Hepatocyte (in vitro differentiated cells): ENCODE measurements at regions not wholly inside any gene's neighbourhood (a gene's known extent, or its start where the extent isn't known, plus 50 kb on each side); places are given as distances from the start of the nearest gene placed in this dataset.
A peak's percentile ranks its signal among the peaks of the same experiment; 100 is the strongest.

Experiments
- DNase-seq: peaks from one replicate; pipeline ENCODE4 v3.0.0-alpha.2; 2016; ENCODE audit warnings: low spot score
- H2AFZ ChIP-seq: fragments of 200-600 bp; sonication (generic); 2 replicates; pipeline ENCODE4 v1.6.0; 2016; ENCODE audit warnings: antibody characterized with exemption, mild to moderate bottlenecking
- H3K27ac ChIP-seq: fragments of 200-600 bp; sonication (generic); 2 replicates; pipeline ENCODE4 v1.5.1; 2016; ENCODE audit warnings: mild to moderate bottlenecking
- H3K27me3 ChIP-seq: fragments of 200-600 bp; sonication (generic); 2 replicates; pipeline ENCODE4 v1.6.1; 2016
- H3K36me3 ChIP-seq: fragments of 200-600 bp; sonication (generic); replicated peaks from 2 replicates; pipeline ENCODE4 v1.5.1; 2016; ENCODE audit warnings: low read depth; ENCODE audit not compliant: insufficient read depth
- H3K4me1 ChIP-seq: fragments of 200-600 bp; sonication (generic); 2 replicates; pipeline ENCODE4 v1.5.1; 2016; ENCODE audit warnings: mild to moderate bottlenecking, moderate library complexity; ENCODE audit not compliant: insufficient read depth
- H3K4me2 ChIP-seq: fragments of 200-600 bp; sonication (generic); 2 replicates; pipeline ENCODE4 v1.6.0; 2016
- H3K4me3 ChIP-seq: fragments of 200-600 bp; sonication (generic); 2 replicates; pipeline ENCODE4 v1.5.1; 2016; ENCODE audit warnings: mild to moderate bottlenecking
- H3K79me2 ChIP-seq: fragments of 200-600 bp; sonication (generic); 2 replicates; pipeline ENCODE4 v1.6.0; 2017; ENCODE audit warnings: mild to moderate bottlenecking
- H3K9me2 ChIP-seq: fragments of 200-600 bp; sonication (generic); replicated peaks from 2 replicates; pipeline ENCODE4 v1.6.0; 2017; ENCODE audit warnings: mild to moderate bottlenecking; ENCODE audit not compliant: insufficient read depth
- H3K9me3 ChIP-seq: fragments of 200-600 bp; sonication (generic); 2 replicates; pipeline ENCODE4 v1.5.1; 2016; ENCODE audit warnings: low read depth, mild to moderate bottlenecking
- H4K20me1 ChIP-seq: fragments of 200-600 bp; sonication (generic); 2 replicates; pipeline ENCODE4 v1.6.0; 2016; ENCODE audit warnings: mild to moderate bottlenecking; ENCODE audit not compliant: insufficient read depth, poor library complexity, severe bottlenecking
- EZH2 ChIP-seq: fragments of 200-600 bp; sonication (generic); IDR thresholded peaks from 2 replicates; pipeline ENCODE4 v1.6.1; 2016; ENCODE audit warnings: antibody characterized with exemption, mild to moderate bottlenecking, borderline replicate concordance
- EZH2phosphoT487 ChIP-seq: fragments of 200-600 bp; sonication (generic); IDR thresholded peaks from one replicate; pipeline ENCODE4 v1.6.1; 2018; ENCODE audit warnings: antibody characterized with exemption, mild to moderate bottlenecking, low read depth, moderate library complexity; ENCODE audit not compliant: unreplicated experiment, severe bottlenecking
- WGBS: methylation state at CpG from one replicate; pipeline ENCODE4 v1.1.6; 2016; ENCODE audit warnings: low lambda C conversion rate; ENCODE audit errors: missing lambda C conversion rate; 5-methylcytosine and 5-hydroxymethylcytosine counted together
- TF ChIP-seq, protein P1 (sequence below): fragments of 200-600 bp; sonication (generic); IDR thresholded peaks from 2 replicates; pipeline ENCODE4 v1.5.1; 2016; ENCODE audit warnings: antibody characterized with exemption, mild to moderate bottlenecking; ENCODE audit not compliant: poor library complexity

DNA sequence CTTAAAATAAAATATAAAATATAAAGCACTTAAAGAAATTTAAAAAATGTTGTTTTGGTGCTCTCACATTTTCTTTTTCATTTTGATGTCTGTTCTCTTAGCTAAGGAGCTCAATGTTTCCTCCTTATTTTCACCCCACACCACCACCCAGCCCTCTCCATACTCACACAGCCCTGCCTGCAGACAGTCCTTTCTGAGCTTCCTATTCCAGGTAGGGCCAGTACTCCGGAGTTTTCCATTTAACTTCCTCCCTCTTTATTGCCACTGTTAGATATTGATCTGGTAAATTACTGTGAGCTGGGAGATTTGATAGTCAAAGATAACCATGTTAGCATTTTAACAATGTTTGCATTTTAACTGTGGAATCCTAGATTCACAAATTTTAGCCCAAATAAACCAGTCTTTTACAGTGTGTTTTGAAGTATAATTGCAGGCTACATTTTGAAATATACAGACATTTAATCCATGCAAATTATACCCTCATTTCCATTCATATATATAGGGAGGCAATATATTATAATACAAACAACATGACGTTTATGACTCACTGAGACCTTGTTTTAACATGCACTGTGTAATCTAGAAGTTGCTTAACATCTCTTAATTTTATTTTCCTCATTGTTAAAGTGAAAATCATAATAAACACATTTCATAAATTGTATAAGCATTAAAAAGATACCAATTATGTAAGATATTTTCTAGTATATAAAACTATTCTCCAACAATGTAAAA, 927.1 kb downstream of the NR2F1-AS1 start:
- no peaks in the 10 kb centered on the region for H3K9me2 ChIP-seq
- 28% methylated on average over 2 of the region's 2 CpGs for whole genome bisulfite sequencing
- no peak for TF ChIP-seq EZH2phosphoT487
- no peak for TF ChIP-seq EZH2
- TF ChIP-seq, protein P1, sequence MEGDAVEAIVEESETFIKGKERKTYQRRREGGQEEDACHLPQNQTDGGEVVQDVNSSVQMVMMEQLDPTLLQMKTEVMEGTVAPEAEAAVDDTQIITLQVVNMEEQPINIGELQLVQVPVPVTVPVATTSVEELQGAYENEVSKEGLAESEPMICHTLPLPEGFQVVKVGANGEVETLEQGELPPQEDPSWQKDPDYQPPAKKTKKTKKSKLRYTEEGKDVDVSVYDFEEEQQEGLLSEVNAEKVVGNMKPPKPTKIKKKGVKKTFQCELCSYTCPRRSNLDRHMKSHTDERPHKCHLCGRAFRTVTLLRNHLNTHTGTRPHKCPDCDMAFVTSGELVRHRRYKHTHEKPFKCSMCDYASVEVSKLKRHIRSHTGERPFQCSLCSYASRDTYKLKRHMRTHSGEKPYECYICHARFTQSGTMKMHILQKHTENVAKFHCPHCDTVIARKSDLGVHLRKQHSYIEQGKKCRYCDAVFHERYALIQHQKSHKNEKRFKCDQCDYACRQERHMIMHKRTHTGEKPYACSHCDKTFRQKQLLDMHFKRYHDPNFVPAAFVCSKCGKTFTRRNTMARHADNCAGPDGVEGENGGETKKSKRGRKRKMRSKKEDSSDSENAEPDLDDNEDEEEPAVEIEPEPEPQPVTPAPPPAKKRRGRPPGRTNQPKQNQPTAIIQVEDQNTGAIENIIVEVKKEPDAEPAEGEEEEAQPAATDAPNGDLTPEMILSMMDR, result no peak

DNA sequence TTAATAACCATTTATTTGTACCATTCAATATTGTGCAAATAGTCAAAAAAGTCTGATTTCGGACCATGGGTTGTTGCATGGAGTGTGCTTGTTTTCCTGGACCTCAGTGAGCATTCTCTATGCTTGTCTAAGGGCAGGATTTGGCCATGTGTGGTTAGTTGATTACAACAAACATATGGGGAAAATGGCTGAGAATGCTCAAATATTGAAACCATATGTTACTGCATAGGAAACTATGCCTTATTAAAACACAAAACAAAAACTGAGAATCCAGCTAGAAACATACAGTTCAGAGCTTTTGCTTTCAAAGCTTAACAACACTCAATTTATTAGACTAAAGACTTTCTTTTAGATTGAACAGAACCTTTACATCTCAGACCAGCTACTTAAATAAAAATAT, 928.3 kb downstream of the NR2F1-AS1 start:
- Histone ChIP-seq H3K27me3 (no peaks in the 10 kb centered on the region), H3K4me1 (peaks cover 4% of the 10 kb centered on the region), H3K79me2 (no peaks in the 10 kb centered on the region), H3K27ac (no peak overlapping the region), H3K9me2 (no peaks in the 10 kb centered on the region), H3K4me3 (no peak overlapping the region), H4K20me1 (no peaks in the 10 kb centered on the region), H2AFZ (no peak overlapping the region), H3K9me3 (no peaks in the 10 kb centered on the region), H3K36me3 (no peaks in the 10 kb centered on the region), H3K4me2 (no peak overlapping the region)
- peak; percentile 19 for DNase-seq
- WGBS, result 74% methylated on average over 1 of the region's 1 CpG
- no peak for TF ChIP-seq EZH2phosphoT487
- TF ChIP-seq, protein P1, result no peak
- no peak for TF ChIP-seq EZH2

More for the DNA sequence above, 927.1 kb downstream of the NR2F1-AS1 start:
- H3K4me1 ChIP-seq, result peaks cover 4% of the 10 kb centered on the region
- H4K20me1 ChIP-seq, result no peaks in the 10 kb centered on the region
- H2AFZ ChIP-seq, result no peak overlapping the region
- no peaks in the 10 kb centered on the region for H3K27me3 ChIP-seq
- no peaks in the 10 kb centered on the region for H3K79me2 ChIP-seq
- DNase-seq, result no peak
- H3K9me3 ChIP-seq, result no peaks in the 10 kb centered on the region
- no peak overlapping the region for H3K4me3 ChIP-seq
- H3K4me2 ChIP-seq, result no peak overlapping the region
- H3K27ac ChIP-seq, result no peak overlapping the region
- no peaks in the 10 kb centered on the region for H3K36me3 ChIP-seq

DNA sequence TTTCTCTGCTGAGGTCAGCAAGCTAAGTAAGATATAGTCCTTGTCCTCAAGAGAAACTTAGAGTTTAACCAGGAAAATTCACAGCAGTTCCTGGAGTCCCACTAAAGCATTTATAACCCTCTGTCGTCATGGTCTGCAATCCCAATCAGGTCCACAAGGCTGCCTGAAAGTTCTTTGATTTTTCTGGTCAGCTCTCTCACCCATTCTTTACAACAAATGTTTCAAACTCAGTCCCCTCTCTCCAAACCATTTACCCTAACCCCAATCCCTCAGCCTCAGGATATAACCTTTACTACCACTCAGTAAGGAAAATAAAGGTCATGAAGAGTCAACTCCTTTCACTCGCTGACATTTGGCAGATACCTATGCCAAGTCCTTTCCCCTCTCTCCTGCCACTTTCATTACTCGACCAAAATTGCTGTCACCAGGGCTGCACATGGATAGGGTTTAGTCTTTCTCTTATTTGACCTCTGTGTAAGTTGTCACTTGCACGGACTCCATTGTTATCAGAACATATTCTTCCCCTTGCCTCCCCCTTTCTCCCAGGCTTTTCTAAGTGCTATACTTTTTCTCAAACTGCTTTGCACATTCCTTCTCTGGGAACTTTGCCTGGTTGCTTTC, 936.6 kb downstream of the NR2F1-AS1 start:
- TF ChIP-seq, protein P1, result no peak
- TF ChIP-seq EZH2 (no peak), EZH2phosphoT487 (no peak)

More for the DNA sequence above, 936.6 kb downstream of the NR2F1-AS1 start:
- no peak overlapping the region for H3K4me2 ChIP-seq
- WGBS, result 56% methylated on average over 4 of the region's 4 CpGs
- H2AFZ ChIP-seq, result no peak overlapping the region
- no peaks in the 10 kb centered on the region for H4K20me1 ChIP-seq
- peak; percentile 17 for DNase-seq
- no peaks in the 10 kb centered on the region for H3K9me2 ChIP-seq
- no peak overlapping the region for H3K27ac ChIP-seq
- H3K4me1 ChIP-seq, result peaks cover 9% of the 10 kb centered on the region
- no peaks in the 10 kb centered on the region for H3K79me2 ChIP-seq
- H3K4me3 ChIP-seq, result no peak overlapping the region
- H3K36me3 ChIP-seq, result no peaks in the 10 kb centered on the region
- H3K9me3 ChIP-seq, result no peaks in the 10 kb centered on the region
- H3K27me3 ChIP-seq, result no peaks in the 10 kb centered on the region
